Aorta (tissue), 5 donors: ENCODE measurements at regions not wholly inside any gene's neighbourhood (a gene's known extent, or its start where the extent isn't known, plus 50 kb on each side); places are given as distances from the start of the nearest gene placed in this dataset.

ENCODE experiments used
- ATAC-seq: fragments of 200-7000 bp; cut with Tn5 transposase; one replicate; pipeline ENCODE4 v1.9.1; 2022; ENCODE audit warnings: moderate library complexity; ENCODE audit not compliant: low FRiP score
- DNase-seq, 2 donors: peaks; one replicate each; pipeline ENCODE4 v3.0.0-alpha.2; 2020
- H3K27ac ChIP-seq, 2 donors: one replicate each; pipeline ENCODE4 v1.5.1; 2013; ENCODE audit warnings: low read length in 2 of 2, mild to moderate bottlenecking in 2 of 2, moderate library complexity in 2 of 2, control low read depth in 1 of 2, inconsistent platforms in 1 of 2, low read depth in 1 of 2
- H3K27me3 ChIP-seq, 2 donors: one replicate each; pipeline ENCODE4 v1.6.1; 2013; ENCODE audit warnings: control low read depth in 1 of 2, low read length in 1 of 2, mild to moderate bottlenecking in 1 of 2, moderate library complexity in 1 of 2; ENCODE audit not compliant: insufficient read depth in 2 of 2, control insufficient read depth in 1 of 2
- H3K36me3 ChIP-seq, 2 donors: one replicate each; pipeline ENCODE4 v1.6.1; 2013; ENCODE audit warnings: control low read depth in 1 of 2, low read length in 1 of 2, mild to moderate bottlenecking in 1 of 2; ENCODE audit not compliant: insufficient read depth in 2 of 2, control insufficient read depth in 1 of 2
- H3K4me1 ChIP-seq, 2 donors: one replicate each; pipeline ENCODE4 v1.6.1; 2013; ENCODE audit warnings: low read length in 2 of 2, control low read depth in 1 of 2, mild to moderate bottlenecking in 1 of 2, moderate library complexity in 1 of 2; ENCODE audit not compliant: insufficient read depth in 2 of 2, control insufficient read depth in 1 of 2
- H3K4me3 ChIP-seq, 2 donors: one replicate each; pipeline ENCODE4 v1.5.1; 2013; ENCODE audit warnings: low read length in 2 of 2, control low read depth in 1 of 2, mild to moderate bottlenecking in 1 of 2
- H3K9me3 ChIP-seq: one replicate; pipeline ENCODE4 v1.6.1; 2013; ENCODE audit warnings: mild to moderate bottlenecking, low read length; ENCODE audit not compliant: control insufficient read depth
- WGBS, 2 donors: extraction: QIAGEN DNeasy Blood & Tissue Kit; methylation state at CpG; one replicate each; pipeline ENCODE4 v1.1.7; 2013; 5-methylcytosine and 5-hydroxymethylcytosine counted together
- intact Hi-C, 2 donors: fragments of 100-400 bp; cut with DNase I; formaldehyde crosslinking; loops; one replicate each; pipeline versions ENCODE4 v1.14.2 to v1.15.0; 2022
- donor health status: healthy with polysubstance abuse.
- donor health status: Bipolar disorder and iron deficiency.
- donor health status: DM: no; HTN: no; CAD: no.
- donor health status: DM: no; HTN: no; CAD: no.
- donor health status: DM: yes; HTN: yes; CAD: no.

DNA sequence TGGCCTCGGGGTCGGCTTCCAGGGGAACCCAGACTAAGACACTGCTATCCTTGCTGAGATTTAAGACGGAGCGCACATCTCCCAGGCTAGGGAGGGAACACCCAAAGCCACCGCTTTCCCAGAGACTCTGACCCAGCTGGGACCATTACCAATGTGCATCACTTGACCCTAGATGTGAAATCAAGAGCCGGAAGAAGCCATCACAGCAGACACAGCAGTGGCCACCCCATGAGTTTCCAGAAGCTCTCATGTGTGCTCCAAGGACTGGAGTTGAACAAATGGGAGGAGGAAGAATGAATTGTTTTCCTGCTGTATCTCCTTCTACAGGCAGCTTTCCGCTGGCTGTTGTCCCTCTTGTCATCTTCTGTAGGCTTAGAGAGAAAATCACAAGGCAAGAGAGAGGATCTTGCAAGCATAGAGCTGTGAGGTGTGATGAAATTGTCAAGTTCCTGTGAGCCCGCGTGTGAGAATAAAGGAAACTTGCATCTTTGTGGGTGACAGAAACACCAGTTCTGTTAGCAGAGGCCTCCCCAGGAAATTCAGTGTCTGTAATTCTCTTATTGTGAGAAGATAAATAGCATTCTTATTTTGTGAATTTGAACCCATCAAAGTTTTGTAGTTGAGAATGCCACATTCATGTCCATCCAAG is 711.8 kb downstream of the UQCRFS1 start:
- Histone ChIP-seq H3K4me1 (no peaks in the 10 kb centered on the region), H3K36me3 (no peaks in the 10 kb centered on the region), H3K9me3 (no peaks in the 10 kb centered on the region), H3K27ac (no peak overlapping the region), H3K4me3 (no peak overlapping the region), H3K27me3 (no peaks in the 10 kb centered on the region)
- WGBS, 2 donors: 82 to 84% methylated on average over 9 of the region's 9 CpGs
- intact Hi-C loops: no loop called here
- no peak for ATAC-seq
- no peak for DNase-seq

DNA sequence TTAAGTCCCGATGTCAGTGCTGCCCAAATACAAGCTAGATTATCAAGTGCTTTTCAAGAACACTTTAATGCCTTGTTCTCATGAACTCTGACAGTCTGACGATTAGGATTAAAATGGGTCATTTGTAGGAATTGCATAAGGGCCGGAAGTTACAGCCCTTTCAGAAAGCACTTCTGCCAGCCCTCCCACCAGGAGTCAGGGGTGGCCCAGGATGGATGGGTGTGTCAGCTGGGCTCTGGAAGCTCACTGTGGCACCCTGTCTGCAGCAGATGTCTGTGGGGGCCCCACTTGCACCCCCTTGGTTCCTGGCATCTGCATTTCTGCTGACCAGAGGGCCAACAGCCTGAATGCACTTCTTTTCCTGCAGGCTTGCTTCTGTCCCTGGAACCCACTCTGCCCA is 712.7 kb downstream of the UQCRFS1 start:
- H3K27ac ChIP-seq: no peak overlapping the region
- H3K4me1 ChIP-seq: no peaks in the 10 kb centered on the region
- no peaks in the 10 kb centered on the region for H3K36me3 ChIP-seq
- 56 to 63% methylated on average over 3 of the region's 3 CpGs for WGBS, 2 donors
- no peaks in the 10 kb centered on the region for H3K9me3 ChIP-seq
- no peak overlapping the region for H3K4me3 ChIP-seq
- H3K27me3 ChIP-seq: no peaks in the 10 kb centered on the region
- intact Hi-C loops: no loop called here
- DNase-seq: no peak
- ATAC-seq: no peak

DNA sequence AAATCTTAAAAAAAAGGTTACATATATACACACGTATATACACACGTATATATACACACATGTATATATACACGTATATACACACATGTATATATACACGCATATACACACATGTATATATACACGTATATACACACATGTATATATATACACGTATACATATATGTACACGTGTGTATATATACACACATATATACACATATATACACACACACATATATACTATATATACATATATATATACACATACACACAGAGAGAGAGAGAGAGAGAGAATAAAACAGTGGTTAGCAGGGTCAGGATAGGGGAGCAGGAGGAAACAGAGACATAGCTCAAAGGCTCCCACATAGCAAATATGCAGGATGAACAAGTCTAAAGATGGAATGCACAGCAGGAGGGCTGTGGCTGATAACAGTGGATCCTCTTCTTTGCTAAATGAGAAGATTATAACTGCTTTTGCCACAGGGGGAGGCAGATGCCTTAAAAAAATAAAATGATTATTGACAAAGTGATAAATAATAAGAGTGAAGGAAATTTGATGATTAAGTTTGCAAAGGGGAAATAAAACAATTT is 714.5 kb downstream of the UQCRFS1 start:
- Histone ChIP-seq H3K9me3 (no peaks in the 10 kb centered on the region), H3K27me3 (no peaks in the 10 kb centered on the region), H3K4me3 (no peak overlapping the region), H3K36me3 (no peaks in the 10 kb centered on the region), H3K4me1 (no peaks in the 10 kb centered on the region), H3K27ac (no peak overlapping the region)
- WGBS, 2 donors: 69 to 75% methylated on average over 7 of the region's 7 CpGs
- no peak for DNase-seq
- no peak for ATAC-seq
- intact Hi-C loops: no loop called here

DNA sequence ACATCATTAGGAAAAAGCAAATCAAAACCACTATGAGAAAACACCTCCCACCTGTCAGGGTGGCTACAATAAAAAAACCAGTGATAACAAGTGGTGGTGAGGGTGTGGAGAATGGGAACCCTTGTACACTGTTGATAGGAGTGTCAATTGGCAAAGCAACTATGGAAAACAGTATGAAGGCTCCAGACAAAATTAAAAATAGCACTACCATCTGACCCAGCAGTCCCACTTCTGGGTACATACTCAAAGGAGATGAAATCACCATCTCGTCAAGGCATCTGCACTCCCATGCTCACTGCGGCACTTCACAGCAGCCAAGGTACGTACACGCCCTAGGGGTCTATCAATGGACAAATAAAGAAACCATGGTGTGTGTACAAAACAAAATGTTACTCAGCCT is 715.1 kb downstream of the UQCRFS1 start:
- no peaks in the 10 kb centered on the region for H3K9me3 ChIP-seq
- no peaks in the 10 kb centered on the region for H3K4me1 ChIP-seq
- ATAC-seq (no peak), DNase-seq (no peak)
- no peak overlapping the region for H3K4me3 ChIP-seq
- H3K27me3 ChIP-seq: no peaks in the 10 kb centered on the region
- 86 to 87% methylated on average over 4 of the region's 4 CpGs for WGBS, 2 donors
- intact Hi-C loops: no loop called here
- H3K36me3 ChIP-seq: no peaks in the 10 kb centered on the region
- H3K27ac ChIP-seq: no peak overlapping the region

DNA sequence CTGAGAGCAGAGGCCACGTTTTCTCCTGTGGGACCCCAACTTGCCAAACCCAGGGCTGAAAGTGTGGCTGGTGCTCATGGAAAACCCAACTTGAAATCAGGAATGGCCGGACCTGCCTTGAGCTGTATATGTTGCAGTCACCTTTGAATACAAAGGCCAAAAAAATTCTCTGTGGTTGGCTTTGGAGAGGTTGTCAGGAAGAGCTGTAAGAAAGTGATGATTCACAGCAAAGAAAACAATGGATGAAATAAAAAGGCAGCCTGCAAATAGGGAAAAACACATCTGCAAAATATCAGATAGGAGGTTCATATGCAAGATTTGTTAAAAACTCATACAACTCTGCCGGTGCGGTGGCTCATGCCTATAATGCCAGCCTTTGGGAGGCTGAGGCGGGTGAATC is 715.8 kb downstream of the UQCRFS1 start:
- no peaks in the 10 kb centered on the region for H3K9me3 ChIP-seq
- ATAC-seq (no peak), DNase-seq (no peak)
- no peaks in the 10 kb centered on the region for H3K4me1 ChIP-seq
- no peak overlapping the region for H3K4me3 ChIP-seq
- H3K27me3 ChIP-seq: no peaks in the 10 kb centered on the region
- intact Hi-C loops: no loop called here
- no peaks in the 10 kb centered on the region for H3K36me3 ChIP-seq
- H3K27ac ChIP-seq: no peak overlapping the region
- 65 to 77% methylated on average over 5 of the region's 5 CpGs for WGBS, 2 donors

DNA sequence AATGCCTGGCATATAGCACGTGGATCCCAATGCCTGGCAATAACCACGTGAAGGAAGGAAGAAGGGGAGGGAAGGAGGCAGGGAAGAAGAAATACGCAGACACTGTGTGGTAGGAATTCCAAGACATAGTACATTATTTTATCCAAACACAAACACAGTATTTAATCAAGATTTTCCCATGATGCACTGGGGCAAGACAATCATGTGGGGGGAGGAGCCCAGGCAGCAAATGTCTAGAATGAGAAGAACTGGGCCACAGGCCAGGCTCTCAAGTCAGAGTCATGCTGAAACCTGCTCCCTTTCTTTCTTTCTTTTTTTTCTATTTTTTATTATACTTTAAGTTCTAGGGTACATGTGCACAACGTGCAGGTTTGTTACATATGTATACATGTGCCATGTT is 717.9 kb downstream of the UQCRFS1 start:
- no peak overlapping the region for H3K27ac ChIP-seq
- H3K36me3 ChIP-seq: no peaks in the 10 kb centered on the region
- intact Hi-C loops: no loop called here
- H3K27me3 ChIP-seq: no peaks in the 10 kb centered on the region
- no peaks in the 10 kb centered on the region for H3K4me1 ChIP-seq
- H3K9me3 ChIP-seq: no peaks in the 10 kb centered on the region
- 65 to 68% methylated on average over 4 of the region's 4 CpGs for WGBS, 2 donors
- ATAC-seq (no peak), DNase-seq (no peak)
- no peak overlapping the region for H3K4me3 ChIP-seq

DNA sequence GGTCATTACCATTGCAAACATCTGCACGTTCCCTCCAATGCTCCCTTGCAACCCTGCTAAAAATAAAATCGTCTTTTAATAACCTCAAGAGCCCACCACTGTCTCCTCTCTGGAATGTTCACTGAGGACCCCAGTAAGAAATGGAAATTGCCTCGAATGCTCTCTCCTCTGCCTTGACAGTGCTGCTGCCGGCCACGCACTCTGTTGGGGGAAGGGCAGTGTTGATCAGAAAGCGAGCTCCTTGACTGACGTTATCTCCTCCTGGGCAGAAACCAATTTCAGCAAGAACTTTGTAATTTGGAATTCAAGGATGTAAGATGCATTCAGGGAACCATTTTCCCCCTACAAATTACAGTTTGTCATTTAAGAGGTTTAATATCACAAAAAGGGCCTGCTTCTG is 718.5 kb downstream of the UQCRFS1 start:
- no peaks in the 10 kb centered on the region for H3K36me3 ChIP-seq
- intact Hi-C loops: no loop called here
- DNase-seq: no peak
- H3K4me3 ChIP-seq: no peak overlapping the region
- no peaks in the 10 kb centered on the region for H3K9me3 ChIP-seq
- no peak for ATAC-seq
- H3K27me3 ChIP-seq: no peaks in the 10 kb centered on the region
- whole genome bisulfite sequencing, 2 donors: 24 to 25% methylated on average over 7 of the region's 7 CpGs
- no peak overlapping the region for H3K27ac ChIP-seq
- H3K4me1 ChIP-seq: no peaks in the 10 kb centered on the region

DNA sequence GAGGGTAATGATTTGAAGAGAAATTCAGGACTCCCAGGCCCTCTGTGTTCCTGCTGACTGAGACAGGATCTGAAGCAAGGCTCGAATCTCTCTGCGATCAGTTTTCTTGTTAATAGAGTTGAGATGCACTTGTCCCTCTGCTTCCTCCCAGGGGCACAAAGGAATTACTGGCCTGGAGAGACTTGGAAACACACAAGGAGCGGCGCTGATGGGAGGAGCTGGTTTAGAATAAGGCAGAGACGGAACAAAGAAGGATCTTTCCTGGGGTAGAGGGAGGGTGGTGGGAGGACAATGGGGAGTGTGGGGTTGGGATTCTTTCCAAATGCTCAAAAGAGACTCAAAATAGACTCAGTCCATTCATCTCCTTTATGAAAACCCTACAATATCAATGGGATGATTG is 719.1 kb downstream of the UQCRFS1 start:
- DNase-seq (no peak), ATAC-seq (no peak)
- Histone ChIP-seq H3K36me3 (no peaks in the 10 kb centered on the region), H3K27me3 (no peaks in the 10 kb centered on the region), H3K9me3 (no peaks in the 10 kb centered on the region), H3K27ac (no peak overlapping the region), H3K4me1 (no peaks in the 10 kb centered on the region), H3K4me3 (no peak overlapping the region)
- WGBS, 2 donors: 42 to 49% methylated on average over 5 of the region's 5 CpGs
- intact Hi-C loops: no loop called here

DNA sequence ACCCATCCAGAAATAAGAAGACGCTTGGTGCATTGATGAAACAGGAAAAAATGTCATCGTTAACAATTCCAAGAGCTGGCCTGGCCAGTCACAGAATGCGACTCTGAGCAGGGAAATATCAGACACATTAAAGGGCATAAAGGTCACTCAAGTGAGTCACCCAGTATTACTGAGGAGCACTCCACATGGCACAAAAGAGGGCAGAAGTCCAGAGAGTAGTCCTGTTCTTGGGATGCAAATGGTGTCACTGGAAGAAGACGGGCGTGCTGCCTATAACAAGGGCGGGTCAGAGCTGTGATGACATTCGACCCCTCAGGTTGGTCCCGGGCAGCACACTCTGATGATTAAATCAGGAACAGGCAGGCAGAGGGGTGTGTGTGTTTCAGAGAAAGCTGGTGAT is 720.3 kb downstream of the UQCRFS1 start:
- 44 to 51% methylated on average over 8 of the region's 8 CpGs for WGBS, 2 donors

More for the DNA sequence above, 720.3 kb downstream of the UQCRFS1 start:
- Histone ChIP-seq H3K27me3 (no peaks in the 10 kb centered on the region), H3K36me3 (no peaks in the 10 kb centered on the region), H3K4me1 (no peaks in the 10 kb centered on the region), H3K27ac (no peak overlapping the region), H3K4me3 (no peak overlapping the region), H3K9me3 (no peaks in the 10 kb centered on the region)
- intact Hi-C loops: no loop called here
- no peak for ATAC-seq
- DNase-seq: no peak
